ENCODE measurements at regions not wholly inside any gene's neighbourhood (a gene's known extent, or its start where the extent isn't known, plus 50 kb on each side); places are given as distances from the start of the nearest gene placed in this dataset.

GRCh38 chr9:129504404-129504803 is 116.5 kb downstream of the C9orf50 start:
- DNase-seq = no peak

GRCh38 chr9:129501771-129502319 is 119.1 kb downstream of the C9orf50 start:
- no peak for DNase-seq

- DNase-seq = no peak
These were observed 119.8 kb downstream of the C9orf50 start for GRCh38 chr9:129500863-129501770.

- DNase-seq = no peak
These were observed 120.6 kb downstream of the C9orf50 start for GRCh38 chr9:129500161-129500862.

- no peak for DNase-seq
These were observed 122.2 kb downstream of the C9orf50 start for GRCh38 chr9:129498451-129499384.

- DNase-seq = no peak
These were observed 123.0 kb downstream of the C9orf50 start for GRCh38 chr9:129497813-129498450.

GRCh38 chr9:129497005-129497812 is 123.7 kb downstream of the C9orf50 start:
- DNase-seq = no peak

- DNase-seq = peak; percentile 79 to 82
These were observed 124.4 kb downstream of the C9orf50 start for GRCh38 chr9:129496473-129497004.

GRCh38 chr9:129495620-129496472 is 125.1 kb downstream of the C9orf50 start:
- DNase-seq = peak; percentile 90 to 91

GRCh38 chr9:129494113-129494789 is 126.7 kb downstream of the C9orf50 start:
- no peak for DNase-seq

GRCh38 chr9:129493706-129494047 is 127.2 kb downstream of the C9orf50 start:
- DNase-seq = no peak

- no peak for DNase-seq
These were observed 127.7 kb downstream of the C9orf50 start for GRCh38 chr9:129493002-129493705.

- DNase-seq = peak in 1 of 2 donors; percentile 56
These were observed 129.4 kb downstream of the C9orf50 start for GRCh38 chr9:129491487-129491855.

- DNase-seq = no peak
These were observed 130.1 kb downstream of the C9orf50 start for GRCh38 chr9:129490583-129491486.

GRCh38 chr9:129489838-129490582 is 130.9 kb downstream of the C9orf50 start:
- DNase-seq = peak; percentile 71 to 78

GRCh38 chr9:129487658-129488483 is 133.0 kb downstream of the C9orf50 start:
- peak; percentile 64 to 65 for DNase-seq

All from CD4-positive, alpha-beta T cell treated with Interleukin-1 beta for 1 hour (primary cell).